ENCODE measurements at regions not wholly inside any gene's neighbourhood (a gene's known extent, or its start where the extent isn't known, plus 50 kb on each side); places are given as distances from the start of the nearest gene placed in this dataset.

DNA sequence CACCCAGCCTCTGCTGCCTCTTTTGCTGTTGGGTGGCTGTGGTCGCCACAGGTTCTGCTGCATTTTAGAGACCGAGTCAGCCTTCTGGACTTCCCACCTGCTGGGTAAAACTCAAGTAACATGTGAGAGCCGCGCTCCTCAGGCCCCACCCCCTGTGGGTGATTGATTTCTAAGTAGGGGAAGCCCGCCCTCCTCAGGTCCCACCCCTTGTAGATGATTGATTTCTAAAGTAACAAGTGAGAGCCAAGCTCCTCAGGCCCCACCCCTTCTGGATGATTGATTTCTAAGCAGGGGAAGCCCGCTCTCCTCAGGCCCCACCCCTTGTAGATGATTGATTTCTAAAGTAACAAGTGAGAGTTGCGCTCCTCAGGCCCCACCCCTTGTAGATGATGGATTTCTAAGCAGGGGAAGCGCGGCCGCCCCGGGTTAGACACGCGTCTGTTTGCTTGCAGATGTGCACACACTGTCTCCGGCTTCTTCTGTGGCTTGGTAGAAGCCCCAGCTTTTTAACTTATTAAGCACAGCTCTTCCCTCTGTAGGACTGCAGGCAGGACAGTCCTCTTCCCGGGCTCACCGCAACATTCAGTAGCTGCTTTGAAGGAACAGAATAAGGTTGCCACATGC lies 83.4 kb downstream of the FAM43A start:
- DNase-seq = peak; percentile 83 to 98 (median 96)

DNA sequence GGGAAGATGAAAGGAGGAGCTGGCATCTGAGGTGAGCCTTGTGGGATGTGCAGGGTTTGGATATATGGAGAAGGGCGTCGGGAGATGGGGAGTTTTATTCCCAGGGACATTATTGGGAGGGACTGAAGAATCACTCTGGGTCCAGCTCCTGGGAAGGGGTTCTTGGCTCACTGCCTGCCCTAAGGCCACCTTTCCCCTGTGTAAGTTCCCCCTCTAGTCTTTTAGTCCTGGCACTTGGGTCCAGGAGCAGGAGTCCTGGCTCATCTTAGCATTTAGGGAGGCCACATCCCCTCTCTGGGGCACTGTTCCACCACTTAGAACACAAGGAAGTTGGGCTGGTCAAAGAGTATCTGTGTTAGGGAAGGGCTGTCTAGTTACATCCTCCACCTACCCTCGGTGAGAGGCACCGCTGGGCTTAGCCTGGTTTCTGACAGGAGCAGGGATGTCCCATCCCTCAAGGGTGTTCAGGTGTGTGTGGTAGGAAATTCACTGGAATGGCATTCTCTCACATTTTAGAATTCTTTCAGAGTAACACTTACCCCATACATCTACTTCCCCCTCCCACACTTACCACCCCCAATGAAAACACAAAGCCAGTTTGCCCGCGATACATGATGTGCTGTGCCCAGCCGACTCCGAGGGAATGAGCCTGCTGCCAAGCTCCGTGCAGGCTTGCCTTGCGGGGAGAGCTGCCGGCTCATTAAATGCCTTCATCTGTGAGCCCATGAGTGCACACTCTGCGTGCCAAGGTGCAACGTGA lies 86.7 kb downstream of the FAM43A start:
- DNase-seq = no peak

DNA sequence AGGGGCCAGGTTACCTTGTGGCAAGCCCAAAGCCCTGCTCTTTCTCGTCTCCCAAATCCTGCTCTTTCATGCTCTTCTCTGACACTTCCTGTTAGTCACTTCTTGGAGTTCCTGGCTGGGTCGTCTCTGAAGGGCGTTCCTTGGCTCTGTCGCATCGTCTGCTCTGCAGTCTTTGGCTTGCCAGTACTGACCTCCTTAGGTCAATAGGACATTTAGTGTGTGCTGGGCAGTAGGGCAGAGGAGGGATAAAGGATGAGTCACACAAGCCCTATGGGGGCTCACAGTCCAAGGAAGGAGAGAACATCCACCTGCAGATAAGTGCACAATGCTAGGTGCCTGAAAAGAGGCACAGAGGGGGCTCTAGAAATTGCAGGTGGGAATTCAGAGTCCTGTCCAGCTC lies 87.5 kb downstream of the FAM43A start:
- no peak for DNase-seq

DNA sequence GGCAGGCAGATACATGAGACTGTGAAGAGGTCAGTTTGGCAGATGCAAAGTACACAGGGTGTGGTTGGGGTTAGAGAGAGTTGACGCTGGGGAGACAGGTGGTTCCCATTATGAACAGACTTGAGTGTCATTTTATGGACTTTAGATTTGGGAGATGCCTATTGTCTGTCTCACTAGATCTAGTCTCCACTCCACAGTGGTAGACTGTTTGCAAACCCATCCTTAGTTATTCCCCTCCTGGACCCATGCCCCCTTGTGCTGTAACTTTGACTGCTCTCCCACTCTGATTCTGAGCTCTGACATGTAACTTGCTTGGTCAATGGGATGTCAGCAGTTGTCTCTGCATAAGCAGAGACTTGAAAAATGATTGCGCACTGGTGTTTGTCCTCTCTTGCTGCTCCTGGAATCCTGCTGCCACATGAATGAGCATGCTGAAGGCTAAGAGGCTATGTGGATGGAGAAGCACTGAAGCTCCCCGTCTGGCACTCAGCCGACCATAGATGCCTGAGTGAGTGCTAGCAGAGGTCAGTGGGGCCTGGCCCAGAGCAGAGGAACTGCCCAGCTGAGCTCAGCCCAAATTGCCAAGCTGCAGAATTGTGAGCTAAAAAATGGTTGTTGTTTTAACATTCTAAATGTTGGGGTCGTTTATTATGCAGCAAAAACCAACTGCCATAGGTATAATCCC lies 88.2 kb downstream of the FAM43A start:
- no peak for DNase-seq

DNA sequence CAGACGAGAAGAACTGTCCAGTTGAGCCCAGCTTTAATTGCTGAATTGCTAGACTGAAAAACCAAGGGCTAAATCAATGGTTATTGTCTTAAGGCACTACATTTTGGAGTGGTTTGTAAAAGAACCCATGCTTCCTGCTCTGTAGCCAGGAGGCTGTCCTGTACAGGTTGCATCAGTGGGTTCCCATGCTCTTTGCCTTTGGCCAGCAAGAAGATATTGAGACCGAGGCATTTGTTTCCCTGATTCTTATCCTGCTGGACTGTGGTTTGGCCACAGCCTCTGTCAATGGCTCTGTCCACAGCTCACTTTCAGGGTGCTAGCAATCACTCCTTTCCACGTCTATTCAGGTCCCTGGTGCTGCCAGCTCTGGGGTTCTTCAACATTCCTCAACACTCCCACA lies 89.6 kb downstream of the FAM43A start:
- DNase-seq = no peak

DNA sequence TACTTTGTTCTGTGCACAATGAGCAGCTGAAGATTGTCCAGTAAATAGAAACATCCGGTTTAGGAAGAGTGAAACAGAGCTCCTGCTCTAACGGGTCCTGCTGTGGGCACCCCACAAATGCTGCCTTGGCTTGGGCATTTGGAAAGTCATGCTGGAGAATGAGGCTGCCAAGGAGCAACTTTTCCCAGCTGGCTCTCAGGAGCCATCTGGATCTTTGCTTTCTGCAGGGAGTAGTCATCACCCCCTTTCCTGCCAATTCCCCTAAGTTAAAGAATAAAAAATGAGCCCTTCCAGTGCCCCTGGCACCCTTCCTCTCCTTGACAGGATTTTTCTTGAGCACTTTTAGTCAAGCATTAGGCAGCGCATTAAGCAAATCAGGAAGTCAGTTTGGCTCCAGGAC lies 90.0 kb downstream of the FAM43A start:
- DNase-seq = no peak

DNA sequence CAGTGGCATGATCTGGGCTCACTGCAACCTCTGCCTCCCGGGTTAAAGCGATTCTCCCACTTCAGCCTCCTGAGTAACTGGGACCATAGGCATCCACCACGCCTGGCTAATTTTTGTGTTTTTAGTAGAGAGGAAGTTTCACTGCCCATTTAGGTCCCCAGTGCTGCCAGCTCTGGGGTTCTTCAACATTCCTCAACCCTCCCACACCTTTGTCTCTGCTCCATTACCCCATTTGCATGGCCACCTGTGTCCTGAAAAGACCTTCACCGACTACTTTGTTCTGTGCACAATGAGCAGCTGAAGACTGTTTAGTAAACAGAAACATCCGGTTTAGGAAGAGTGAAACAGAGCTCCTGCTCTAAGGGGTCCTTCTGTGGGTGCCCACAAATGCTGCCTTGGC lies 92.0 kb downstream of the FAM43A start:
- no peak for DNase-seq

DNA sequence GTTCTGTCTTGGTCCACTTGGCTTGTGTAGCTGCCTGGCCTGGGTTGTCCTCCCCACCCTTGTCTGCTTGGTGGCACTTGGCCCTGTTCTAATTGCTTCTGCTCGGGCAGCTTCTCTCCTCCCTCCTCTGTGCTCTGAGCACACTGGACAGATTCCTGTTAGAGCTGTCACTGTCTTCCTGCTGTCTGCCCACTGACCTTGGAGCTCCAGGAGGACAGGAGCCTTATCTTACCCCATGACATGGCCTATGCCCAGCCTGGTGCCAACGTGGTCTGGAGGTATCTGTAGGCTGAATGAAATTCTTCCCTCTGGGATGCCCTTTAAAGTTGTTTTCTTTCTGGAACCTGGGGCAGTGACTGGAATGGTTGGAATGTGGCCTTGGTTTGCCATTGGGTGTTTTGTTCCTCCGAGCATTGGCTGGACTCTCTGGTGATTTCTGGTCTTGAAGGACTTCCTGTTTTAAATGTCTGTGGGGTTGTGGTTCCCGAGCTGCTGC lies 94.1 kb downstream of the FAM43A start:
- no peak for DNase-seq

DNA sequence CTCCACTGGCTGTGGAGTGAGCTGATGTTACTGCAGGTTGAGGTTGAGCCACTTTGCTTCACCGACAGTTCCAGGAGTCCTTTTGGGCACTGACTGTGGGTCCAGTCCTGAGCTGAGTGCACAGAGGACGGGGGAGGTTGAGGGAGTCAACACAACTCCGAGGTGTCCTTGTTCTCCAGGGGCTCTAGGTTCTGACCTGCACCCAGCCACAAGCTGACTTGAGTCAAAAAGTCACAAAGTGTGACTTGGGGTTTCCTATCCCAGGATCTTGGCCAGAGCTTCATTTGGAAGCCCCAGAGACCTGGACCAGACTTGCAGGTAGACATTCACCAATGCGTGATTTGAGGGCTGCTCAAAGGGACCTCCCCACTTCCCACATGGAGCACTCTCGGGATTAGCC lies 95.0 kb downstream of the FAM43A start:
- no peak for DNase-seq

DNA sequence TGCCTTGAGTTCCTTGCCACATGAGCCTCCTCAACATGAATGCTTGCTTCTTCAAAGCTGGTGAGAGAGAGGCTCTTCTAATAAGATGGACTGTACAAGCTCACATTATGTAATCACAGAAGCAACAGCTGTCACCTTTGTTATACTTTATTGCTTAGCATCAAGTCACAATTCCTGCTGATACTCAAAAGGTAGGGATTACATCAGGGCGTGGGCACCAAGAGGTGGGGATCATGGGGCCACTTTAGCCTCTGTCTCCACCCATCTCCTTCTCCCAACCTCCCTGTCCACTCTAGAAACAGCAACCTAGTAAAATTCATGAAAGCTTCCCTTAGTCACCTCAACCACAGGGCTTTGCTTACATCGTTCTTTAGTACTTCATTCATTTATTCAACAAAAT lies 95.9 kb downstream of the FAM43A start:
- no peak for DNase-seq

DNA sequence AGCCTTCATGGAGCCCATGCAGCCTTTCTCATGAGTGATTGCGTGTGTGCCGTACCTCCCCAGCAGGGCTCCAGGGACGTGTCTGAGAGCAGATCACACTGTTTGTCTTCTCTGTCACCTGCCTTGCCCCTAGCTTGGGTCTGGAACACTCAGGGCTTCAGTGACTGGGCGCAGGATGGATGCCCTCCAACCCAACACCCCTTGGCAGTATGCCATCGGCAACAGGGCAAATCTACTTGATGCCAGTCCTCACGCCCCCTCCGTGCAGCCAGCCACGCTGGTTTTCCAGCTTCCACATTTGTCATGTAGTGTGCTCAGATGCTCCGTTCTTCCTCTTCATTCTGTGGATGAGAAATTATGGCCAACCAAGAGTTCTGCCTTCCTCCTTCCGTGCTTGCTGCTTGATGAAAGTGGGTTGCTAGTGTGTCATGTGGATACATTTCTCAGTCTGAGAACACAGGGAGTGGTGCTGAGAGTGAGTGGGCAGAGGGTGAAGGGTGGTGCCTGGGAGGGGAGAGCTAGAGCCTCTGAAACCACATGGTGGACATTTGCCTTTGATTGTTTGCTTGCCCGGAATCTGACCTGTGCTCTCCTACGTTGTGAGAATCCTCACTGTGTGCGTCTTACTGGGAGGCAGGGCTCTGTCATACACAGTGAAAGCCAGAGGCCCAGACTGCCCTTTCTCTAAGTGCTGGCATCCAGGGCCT lies 97.2 kb downstream of the FAM43A start:
- DNase-seq = no peak

DNA sequence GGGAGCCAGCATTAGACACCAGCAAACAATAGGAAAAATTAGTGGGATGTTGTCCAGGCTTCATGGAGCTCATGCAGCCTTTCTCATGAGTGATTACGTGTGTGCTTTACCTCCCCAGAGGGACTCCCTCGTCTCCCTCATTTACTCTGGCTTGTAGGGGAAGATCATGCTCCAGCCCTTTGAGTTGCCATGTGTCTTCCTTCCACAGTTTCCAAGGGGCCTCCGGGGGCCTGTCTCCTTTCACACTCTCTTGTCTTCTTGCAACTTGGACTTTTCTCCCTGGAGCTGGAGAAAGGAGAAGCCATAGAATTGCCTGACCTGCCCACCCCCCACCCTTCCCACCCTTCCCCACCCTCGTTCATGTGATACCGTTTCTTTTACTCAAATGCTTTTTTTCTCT lies 98.7 kb downstream of the FAM43A start:
- no peak for DNase-seq

DNA sequence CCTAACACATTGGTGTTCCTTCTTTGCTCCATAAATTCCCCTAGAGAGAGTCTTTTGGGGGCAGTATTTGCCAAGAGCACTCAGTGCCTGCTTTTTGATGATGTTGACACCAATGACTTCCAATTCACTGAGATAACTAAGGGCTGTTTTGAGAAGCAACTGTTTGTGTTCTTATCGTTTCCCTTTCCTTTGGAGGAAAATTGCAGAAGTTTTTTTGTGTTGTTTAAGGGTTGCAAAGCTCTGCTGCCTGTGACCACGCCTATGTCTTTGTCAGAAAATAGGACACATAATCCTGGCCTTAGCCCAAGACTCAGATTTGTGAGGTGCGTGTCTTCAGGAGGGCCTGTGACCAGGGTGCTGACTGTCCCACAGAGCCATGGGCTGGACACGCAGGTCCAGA lies 99.6 kb downstream of the FAM43A start:
- DNase-seq = no peak

DNA sequence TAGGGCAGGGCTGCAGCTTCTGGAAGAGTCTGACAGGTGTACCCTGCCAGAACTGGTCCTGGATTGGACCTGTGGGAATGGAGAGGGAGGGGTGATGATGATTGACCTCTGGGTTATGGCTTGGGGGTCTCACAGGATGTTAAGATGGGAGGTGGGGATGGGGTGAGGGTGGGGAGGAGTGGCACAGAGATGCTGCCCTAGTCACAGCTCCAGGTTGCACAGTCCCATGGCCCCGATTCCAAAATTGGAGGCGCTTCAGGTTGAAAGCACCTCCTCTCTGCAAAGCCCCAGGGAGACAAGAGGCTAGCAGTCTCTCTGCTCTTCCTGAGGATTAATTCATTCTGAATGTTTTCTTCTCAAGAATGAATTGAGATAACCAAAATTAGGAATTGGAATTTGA lies 101.4 kb downstream of the FAM43A start:
- no peak for DNase-seq

DNA sequence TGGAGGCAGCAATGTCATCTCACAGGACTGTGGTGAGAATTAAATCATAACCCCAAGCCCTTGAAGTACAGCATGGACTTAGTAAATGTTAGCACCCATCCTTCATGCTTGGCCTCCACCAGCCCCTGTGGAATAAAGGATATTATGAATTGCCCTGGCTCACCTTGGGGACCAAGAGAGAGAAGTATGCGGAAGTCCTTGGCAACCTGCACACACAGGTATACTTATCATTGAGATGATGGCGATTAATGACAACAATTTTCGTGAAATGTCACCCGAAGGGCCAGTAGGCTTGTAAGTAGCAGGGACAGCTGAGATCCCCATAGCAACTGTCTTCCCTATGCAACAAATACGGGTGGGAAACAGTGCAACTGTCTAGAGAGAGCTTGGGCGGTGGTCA lies 102.0 kb downstream of the FAM43A start:
- no peak for DNase-seq

DNA sequence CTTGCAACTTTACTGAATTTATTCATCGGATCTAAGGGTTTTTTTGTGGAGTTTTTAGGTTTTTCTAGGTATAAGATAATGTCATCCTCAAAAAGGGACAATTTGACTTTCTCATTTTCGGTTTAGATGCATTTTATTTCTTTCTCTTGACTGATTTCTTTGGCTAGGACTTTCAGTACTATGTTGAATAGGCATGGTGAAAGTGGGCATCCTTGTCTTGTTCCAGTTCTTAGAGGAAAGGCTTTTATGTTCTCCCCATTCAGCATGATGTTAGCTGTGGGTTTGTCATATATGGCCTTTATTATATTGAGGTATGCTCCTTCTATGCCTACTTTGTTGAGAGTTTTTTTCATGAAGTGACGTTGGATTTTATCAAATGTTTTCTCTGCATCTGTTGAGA lies 106.7 kb downstream of the FAM43A start:
- no peak for DNase-seq

DNA sequence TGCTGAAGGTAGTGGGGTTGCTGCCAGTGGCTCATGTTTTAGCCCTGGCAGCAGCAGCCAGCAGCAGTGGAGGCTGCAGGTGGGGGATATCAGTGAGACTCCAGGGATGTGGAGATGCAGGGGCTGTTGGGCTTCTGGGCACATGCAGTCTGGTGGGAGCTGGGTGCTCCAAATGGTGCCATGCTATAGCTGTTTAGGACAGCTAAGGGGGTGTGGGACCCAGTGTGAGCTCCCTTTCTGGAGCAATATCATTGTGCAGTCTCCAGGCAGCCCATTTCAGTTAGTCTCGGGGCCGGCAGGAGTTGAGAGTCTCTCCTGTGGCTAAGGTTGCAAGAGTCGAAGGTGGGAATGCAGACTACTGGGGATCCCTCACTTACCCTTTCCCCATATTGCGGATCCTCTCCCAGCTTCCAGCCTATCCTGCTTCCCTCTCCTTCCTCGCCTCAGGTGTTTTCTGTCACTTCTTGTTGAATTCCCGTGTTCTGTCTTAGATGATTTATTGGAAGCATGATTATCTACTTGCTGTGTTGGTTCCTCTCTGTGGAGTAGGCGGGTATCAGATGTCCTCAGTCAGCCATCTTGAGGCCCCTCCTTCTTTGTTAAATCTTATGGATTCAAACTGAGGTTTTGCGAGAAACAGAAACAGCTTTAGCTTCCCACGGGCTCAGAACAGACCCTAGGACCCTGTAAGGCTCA lies 112.0 kb downstream of the FAM43A start:
- no peak for DNase-seq

DNA sequence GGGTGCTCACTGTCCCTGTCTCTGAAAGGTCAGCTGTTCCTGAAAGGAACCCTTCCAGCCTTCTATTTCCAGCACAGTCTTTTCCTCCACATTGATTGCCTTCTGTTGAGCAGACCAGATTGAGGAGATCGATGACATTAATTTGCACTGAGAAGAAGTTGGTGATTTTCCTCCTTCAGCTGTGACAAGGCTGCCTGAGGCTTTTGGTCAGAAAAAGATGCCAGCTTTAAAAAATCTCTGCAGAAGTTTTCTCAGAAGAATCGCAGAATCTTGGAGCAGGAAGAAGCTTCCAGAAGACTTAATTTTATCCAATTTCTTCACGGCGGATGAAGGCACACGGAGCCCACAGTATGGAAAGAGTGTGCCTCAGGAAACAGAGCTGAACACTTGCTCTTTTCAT lies 112.8 kb downstream of the FAM43A start:
- DNase-seq = no peak

DNA sequence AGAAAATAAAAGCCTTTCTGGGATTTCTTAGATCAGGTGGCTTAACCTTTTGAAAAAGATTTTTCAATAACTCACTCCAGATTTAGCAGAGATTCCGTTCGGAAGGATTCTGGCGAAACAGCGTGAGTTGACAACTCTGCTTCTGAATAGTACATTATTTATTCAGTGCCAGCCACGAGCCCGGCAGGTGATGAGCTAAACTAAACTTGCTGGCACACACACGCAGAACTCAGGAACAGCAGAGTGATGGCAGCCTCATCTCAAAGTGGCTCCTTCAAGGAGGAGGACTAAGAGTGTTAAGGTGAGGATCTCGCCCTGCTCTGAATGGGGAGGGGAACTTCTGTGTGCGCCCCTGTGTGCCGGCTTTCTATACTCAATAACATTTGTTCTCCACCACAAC lies 114.3 kb downstream of the FAM43A start:
- DNase-seq = no peak

DNA sequence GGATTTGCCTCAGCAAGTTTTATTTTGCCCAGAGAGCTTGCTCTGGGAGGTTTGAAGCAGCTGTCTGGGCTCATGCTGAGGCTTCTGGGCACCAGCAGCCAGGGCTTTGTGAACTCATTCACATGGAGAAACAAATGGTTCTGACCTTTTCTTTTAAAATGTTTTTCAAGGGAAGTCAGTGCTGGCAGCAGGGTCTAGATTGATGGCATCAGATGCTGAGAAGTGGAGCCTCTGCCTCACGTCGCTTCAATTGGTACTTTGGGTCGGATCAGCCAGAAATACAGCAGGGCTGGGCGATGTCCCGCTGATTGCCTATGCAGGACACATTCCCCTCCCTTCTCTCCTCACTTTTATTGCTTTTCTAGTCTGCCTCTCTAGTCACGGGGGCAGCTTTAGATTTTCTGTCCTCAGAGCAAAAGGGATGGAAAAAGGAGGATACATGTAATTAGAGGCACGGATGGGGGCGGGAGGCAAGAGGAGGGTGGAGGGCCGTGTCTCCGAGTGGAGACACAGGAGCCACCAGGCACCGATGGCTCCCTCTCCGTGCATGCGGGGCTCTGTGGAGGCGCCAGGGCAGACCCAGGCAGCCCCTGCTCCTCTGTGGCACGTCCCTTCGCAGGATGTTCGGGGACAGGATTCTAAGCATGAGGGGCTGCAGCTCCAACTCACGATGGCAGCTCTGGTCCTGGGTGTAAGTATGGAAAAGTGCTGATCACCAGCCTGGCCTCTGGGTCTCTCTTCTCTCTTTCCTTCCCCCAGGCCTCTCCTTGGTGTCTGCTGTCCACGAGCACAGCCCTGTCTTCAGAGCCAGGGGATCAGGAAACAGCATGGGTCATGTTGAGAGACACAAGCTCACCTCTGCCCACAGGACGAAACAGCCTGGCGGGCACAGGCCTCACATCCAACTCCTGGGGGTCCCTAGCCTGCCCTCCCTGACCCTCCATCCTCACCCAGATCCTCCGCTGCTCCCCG lies 116.1 kb downstream of the FAM43A start:
- DNase-seq = no peak

DNA sequence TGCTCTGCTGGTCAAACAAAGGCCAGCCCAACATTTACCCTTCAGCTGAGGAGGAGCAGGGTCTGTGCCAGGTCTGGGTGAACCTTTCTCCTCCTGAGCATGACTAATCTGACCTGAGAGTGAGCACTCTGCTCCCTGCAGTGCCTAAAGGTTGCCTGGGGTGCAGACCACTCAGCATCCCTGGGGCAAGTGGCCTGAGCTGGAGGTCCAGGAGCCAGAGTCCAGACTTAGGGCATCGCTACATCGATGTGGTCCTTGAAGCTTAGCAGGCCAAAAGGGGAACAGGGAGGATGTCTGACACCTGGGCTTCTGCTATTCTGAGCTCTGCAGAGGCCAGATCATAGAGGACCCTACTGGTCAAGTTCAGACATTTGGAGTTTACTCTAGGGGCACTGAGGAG lies 119.1 kb downstream of the FAM43A start:
- DNase-seq = no peak

DNA sequence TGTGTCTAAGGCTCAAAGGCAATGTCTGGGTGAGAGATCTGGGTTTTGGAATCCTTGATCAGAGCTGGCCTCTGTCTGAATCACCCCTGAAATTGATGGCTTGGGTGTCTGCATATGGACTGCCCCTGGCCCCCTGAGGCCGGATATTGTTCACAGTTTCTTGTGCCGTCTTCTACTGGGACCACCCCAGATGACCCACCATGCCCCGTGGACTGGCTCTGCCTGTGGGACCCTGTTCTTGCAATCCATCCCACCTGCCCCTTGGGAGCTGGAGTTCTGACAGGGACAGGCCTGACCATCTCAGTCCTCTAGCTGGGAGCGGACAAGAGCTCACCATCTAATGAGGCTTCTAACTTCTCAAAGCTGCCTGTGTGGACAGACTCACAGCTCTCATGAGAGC lies 119.9 kb downstream of the FAM43A start:
- no peak for DNase-seq
